CD4-positive, alpha-beta T cell treated with Interleukin-6 for 4 hours (primary cell): ENCODE measurements at regions not wholly inside any gene's neighbourhood (a gene's known extent, or its start where the extent isn't known, plus 50 kb on each side); places are given as distances from the start of the nearest gene placed in this dataset.
"Not testable (repeated sequence)": the region's sequence is repeated elsewhere in the genome, so short reads cannot be mapped to it uniquely, and the experiment has no call there.

Experiments used
- DNase-seq: peaks from one replicate; pipeline ENCODE4 v3.0.0-alpha.2; 2020; ENCODE audit warnings: mixed read lengths

DNA sequence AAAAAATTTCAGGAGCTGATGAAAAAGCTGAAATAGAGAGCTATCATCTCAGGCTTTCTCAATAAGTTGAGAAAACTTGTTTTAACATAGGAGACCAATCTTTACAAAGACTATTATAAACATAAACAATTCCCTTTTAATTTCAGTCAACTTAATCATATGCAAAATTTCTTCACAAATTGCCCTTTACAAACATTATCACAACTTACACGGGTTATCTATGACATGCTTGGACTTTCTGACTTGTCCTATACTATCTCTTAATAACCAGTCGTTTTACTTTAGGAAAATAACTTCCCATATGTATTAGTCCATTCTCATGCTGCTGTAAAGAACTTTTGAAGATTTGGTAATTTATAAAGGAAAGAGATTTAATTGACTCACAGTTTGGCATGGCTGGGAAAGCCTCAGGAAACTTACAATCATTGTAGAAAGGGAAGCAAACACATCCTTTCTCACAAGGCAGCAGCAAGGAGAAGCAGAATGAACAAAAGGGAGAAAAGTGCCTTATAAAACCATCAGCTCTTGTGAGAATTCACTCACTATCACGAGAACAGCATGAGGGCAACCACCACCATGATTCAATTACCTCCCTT, 1583.7 kb upstream of the CELF4 start:
- DNase-seq = no peak

DNA sequence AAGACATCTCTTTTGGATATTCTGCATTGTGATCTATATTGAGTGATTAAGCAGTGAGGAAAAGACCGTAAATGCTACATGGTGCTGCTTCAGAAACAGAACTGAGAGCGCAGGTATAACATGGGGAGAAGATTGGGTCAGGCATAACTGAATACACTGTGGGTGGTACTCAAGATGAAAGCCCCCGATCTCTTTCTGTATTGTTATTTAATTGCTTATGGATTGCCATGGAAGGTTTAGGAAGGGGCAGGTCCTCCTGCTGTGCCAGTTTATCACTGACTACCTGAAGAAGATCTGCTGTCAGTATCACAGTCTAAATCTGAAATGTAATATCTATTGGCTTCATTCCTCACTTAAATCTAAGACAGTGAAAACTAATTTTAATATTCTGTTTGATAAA, 1568.7 kb upstream of the CELF4 start:
- no peak for DNase-seq

- DNase-seq = not testable (repeated sequence)
Observed at GRCh38 chr18:39127538-39127937, 1561.9 kb upstream of the CELF4 start.

- no peak for DNase-seq
Observed at GRCh38 chr18:39113790-39114189, 1548.2 kb upstream of the CELF4 start.

DNA sequence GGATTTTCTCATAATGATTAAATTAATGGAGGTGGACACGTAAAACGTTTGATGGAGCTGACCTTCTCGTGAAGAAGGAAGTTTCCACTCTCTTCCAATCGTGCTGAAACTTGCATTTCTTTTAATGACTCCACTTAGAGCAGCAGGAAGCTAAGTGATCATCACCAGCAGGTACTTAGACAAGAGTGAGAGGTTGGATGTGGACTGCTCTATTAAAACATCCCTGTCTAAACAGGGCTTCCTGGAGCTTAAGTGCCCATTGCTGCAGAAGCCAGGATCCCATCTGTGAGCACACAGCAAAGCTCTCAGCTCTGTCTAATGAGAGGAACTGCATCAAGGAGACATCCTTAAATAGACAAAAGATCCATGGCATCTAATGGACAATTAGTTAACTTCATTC, 1539.5 kb upstream of the CELF4 start:
- no peak for DNase-seq

DNA sequence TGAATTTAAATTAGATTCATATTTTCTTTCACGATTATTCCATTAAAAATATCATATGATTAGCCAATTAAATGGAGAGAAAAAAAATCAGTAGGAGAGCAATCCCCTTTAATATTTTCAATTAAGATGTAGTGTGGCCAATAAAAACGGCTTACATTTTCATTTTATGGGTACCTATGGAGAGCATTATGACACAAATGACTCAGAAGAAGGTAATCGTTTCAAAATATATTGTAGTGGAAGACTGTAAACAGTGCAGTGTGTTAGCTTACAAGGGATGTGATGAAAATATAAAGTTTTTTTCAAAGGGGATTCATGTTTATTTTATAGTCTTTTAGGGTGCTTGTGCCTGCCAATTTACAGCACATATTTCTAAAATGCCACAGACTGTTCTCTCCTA, 1507.4 kb upstream of the CELF4 start:
- no peak for DNase-seq

DNA sequence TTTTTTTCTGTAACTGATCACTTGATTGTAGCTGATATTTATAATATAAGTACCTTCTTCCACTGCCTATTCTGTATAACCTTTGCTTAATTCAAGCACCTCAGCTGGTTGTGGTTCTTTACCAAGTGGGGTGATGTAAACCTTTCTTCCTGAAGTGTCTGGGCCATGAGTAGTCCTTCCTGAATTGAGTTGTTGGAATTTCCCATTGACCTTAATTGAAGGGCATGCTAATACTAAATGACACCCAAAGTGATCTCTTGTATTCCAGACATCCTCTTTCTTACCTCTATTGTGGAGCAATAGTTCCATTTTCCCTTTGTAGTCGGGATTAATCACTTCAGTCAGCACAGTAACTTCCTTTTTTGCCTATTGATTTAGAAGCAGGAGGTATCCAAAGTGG, 1496.8 kb upstream of the CELF4 start:
- no peak for DNase-seq

DNA sequence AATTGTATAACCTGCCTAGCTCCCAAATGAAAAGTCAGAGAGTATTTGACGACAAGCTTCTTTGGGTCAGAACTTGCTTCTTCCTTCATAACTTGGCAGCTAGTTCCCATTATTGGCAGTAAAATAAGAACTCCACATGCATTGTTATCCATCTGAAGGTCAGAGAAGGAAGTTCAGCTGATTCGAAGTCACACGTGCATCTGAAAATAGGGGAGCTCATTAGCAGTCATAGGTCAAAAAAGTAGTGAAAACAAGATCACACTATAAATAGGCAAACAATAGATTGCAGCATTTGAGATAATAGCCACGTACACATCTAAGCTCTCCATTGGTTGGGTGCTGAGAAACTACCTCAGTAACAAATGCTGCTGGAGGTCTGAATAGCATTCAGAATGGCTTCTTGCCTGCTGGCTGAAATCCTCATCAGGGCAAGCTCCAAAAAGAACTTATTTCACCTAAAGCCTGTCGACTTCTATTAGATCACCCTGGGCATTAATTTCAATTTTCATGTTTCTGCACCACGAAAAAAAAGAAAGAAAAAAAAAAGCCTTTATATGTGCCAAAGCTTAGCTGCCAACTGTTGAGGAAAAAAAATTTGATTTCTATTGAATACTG, 1492.9 kb upstream of the CELF4 start:
- DNase-seq = no peak

DNA sequence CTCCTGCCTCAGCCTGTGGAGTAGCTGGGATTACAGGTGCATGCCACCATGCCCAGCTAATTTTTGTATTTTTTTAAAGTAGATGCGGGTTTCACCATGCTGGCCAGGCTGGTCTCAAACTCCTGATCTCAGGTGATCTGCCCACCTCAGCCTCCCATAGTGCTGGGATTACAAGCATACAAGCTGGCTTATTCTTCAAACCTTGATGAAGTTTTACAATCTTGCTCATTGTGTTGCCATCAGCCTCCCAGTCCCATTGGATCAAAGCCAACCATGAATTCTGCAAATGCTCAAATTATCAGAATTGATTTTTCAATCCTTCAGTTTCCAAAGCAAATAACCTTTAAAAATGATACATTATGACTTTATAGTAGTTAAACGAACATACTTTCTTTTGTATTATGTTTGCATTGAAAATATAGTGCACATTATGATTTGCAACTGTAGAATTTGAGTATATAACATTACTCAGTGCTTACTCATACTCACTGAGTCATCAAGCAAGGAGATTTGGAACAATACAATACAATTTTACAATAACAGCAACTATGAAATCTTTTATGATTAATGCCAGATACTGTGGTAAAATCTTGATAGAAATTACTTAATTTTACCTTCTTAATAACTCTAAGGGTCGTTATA, 1491.9 kb upstream of the CELF4 start:
- DNase-seq = no peak

- DNase-seq = no peak
Observed at GRCh38 chr18:39053571-39053970, 1488.0 kb upstream of the CELF4 start.

GRCh38 chr18:39051013-39051412, 1485.4 kb upstream of the CELF4 start:
- DNase-seq = no peak

DNA sequence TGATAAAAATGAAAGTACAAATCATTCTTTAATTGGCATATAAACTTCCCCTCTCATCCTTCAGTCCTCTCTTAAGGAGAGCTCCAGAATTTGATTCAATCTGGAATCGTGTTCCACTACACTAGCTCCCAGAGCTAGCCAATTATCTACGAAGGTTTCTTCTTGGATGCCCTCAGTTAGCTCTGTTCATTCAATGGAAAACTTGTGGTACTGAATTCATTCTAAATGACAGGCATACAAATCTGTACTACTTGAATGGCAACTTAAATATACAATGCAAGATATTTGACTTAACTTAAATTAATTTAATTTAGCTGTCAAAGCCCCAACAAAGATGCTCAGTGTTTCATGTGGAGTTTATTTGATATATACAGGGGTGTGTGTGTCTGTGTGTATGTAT, 1474.2 kb upstream of the CELF4 start:
- DNase-seq = no peak

GRCh38 chr18:39037925-39038324, 1472.3 kb upstream of the CELF4 start:
- no peak for DNase-seq

GRCh38 chr18:39033312-39033711, 1467.7 kb upstream of the CELF4 start:
- no peak for DNase-seq

- no peak for DNase-seq
Observed at GRCh38 chr18:39031647-39032046, 1466.0 kb upstream of the CELF4 start.

- DNase-seq = no peak
Observed at GRCh38 chr18:39030124-39030655, 1464.6 kb upstream of the CELF4 start.

DNA sequence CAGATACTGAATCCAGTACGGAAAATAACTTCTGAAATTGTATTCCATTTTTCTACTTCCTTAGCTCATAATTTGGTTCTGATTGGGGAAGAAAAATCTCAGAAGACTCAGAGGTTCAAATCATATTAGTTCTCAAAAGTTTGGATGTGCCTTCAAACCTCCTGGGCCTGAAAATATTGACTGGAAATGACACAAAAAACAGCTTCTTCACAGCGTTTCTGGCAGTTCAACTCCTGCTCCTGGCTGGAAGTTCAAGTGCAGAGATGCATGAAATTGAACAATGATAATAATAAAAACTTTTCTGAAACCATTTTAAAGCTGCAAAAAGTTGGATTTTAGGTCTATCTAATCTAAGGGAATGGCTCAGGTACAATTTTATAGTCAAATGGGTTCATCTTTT, 1459.9 kb upstream of the CELF4 start:
- no peak for DNase-seq

- DNase-seq = no peak
Observed at GRCh38 chr18:39019989-39020388, 1454.4 kb upstream of the CELF4 start.

GRCh38 chr18:39007031-39007902, 1441.7 kb upstream of the CELF4 start:
- no peak for DNase-seq

DNA sequence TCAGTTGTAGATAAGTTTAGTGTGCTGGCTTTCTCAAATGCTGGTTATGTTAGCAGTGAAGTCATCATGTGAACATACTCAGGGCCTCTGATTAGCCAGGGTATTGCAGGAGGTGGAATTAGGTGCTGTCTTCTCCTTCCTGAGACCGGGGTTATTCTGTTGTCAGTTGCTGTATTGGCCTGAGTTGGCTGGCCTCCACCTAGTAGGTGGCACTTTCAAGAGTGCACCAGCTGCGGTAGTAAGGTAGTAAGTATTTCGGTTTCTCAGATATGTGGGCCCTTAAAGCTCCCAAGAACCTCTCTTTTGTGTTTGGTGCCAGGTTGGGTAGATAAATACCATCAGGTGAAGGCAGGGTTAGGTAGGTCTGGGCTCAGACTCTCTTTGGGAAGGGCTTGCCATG, 1430.5 kb upstream of the CELF4 start:
- no peak for DNase-seq

DNA sequence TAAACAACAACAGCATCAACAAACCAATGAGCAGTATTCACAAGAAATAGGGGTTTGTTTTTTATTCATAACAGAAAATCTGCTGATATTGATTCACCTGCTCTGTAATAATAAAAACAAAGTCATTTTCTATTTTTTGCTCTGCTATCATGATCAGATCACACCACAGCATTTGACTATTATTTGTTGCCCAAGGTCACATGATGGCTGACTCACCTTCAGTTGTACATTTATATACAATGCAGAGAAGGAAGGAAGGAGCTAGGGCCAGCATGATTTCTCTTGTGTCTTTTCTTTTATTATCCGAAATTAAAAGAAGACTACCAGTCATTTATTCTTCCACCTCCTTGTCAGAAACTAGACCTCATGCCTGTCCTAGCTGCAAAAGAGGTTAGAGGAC, 1427.7 kb upstream of the CELF4 start:
- no peak for DNase-seq

DNA sequence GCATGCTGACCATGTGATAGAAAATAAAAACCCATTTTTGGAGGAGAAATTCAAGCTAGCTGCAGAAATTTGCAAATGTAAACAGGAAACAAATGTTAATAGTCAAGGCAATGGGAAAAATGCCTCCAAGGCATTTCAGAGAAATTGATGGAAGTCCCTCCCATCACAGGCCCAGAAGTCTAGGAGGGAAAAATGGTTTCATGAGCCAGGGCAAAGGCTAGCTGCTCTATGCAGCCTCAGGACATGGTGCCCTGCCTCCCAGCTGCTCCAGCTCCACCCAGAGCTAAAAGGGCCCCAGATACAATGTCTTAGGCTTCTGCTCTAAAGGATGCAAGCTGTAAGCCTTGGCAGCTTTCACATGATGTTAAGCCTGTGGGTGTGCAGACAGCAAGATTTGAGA, 1419.4 kb upstream of the CELF4 start:
- no peak for DNase-seq

GRCh38 chr18:38982072-38982471, 1416.5 kb upstream of the CELF4 start:
- DNase-seq = no peak
